ENCODE measurements at regions not wholly inside any gene's neighbourhood (a gene's known extent, or its start where the extent isn't known, plus 50 kb on each side); places are given as distances from the start of the nearest gene placed in this dataset.
"Not testable (repeated sequence)": the region's sequence is repeated elsewhere in the genome, so short reads cannot be mapped to it uniquely, and the experiment has no call there.

DNA sequence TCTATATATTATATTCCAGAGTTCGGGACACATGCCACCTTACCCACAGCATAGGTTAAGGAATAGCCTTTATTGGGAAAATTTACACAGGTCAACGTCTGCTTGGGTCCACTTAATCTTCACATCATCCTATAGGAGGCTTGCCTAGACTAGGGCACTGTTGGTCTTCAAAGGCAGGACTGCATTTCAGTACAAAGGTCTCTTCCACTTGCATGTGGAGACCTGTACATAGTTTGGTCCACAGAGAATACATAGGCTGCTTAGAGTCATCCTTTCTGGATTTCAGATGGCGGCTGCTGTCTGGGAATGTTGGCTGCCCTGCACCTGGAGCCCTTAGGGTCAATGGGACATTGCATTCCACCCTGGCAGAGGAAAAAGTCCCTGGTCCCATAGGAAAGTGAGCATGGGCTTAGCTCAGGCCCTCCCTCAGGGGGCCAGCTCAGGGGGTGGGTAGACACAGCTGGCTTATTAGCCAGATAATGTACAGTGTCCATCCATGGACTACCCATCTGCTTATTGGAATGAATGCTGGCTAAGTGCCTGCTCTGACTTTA lies 75.3 kb upstream of the TGFBR2 start:
- no peak for DNase-seq

DNA sequence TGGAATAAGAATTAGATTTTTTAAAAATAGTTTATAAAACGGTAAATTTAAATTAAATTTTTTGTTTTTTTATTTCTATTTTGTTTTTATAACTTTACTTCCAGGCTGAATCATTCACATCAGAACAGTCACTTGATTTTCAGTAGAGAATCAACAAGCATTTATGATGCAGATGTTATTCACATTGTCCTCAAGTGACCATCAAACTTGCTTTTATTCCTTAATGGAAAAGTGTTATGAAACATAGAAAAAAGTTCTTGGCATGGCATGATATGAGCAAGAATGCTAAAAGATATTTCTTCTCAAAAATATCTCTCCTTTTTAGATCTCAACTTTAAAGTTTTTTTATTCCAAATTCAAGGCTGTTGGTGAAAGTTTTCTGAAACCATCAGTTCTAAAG lies 70.9 kb upstream of the TGFBR2 start:
- no peak for DNase-seq

DNA sequence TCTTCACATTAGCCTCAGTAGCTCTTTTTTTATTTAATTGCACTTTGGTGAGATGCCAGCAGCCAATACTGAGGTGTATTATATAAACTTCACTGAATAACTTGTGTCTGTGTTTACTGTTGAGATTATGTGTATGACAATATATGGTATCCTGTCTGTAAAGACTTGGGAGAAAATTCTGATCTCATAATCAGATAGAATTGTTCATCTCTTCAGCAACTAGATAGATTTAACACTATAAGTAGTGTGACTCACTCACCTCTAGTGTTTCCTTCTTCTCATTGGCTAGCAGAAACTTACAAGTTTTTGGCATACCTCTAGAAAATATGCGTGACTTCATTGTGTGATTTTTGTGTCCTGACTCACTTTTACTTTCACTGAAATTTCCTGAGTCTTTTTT lies 67.6 kb upstream of the TGFBR2 start:
- peak; percentile 90 for DNase-seq

DNA sequence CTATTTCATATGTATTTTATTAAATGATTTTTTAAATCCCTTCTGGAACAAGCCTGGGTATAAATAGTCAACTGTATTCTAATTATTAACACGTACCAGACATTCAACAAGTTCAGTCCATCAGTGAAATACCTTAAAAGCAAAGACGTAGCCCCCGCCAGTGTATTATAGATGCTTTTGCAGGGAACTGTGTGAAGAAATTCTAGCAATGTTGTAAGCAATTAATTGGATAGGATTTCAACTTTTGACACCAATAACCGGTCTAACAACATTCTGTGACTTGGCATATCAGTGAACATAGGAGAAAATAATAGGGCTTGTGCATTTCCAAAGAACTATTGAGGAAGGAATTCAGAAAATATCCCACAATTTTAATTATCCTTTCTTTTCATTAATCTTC lies 67.2 kb upstream of the TGFBR2 start:
- no peak for DNase-seq

DNA sequence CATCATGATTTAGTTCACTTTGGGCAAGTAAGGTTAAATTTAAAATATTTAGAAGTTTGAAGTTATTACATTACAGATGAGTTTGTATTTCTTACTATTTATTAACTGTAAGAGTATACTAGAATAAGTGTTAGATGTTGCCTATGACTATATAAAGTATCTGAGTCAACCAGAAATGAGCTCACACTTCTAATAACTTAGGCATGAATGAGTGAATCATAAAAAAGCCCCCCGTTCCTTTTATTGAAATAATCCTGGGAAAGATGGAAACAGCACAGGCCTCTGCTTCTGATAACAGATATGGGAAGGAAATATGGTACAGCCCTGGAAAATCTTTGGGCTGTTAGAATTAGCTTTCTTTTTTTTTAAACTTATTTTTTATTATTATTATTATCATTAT lies 66.6 kb upstream of the TGFBR2 start:
- peak; percentile 73 for DNase-seq

DNA sequence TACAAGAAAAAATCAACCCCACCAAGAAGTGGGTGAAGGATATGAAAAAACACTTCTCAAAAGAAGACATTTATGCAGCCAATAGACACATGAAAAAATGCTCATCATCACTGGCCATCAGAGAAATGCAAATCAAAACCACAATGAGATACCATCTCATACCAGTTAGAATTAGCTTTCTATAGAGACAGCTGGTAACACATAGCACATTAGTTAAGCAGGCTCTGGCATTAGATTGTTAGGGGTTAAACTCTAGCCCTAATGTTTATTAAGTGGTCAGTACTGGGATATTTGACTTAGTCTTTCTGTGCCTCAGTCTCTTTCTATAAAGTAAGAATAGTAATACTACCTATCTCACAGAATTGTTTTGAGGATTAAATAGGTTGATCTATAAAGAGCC lies 65.2 kb upstream of the TGFBR2 start:
- DNase-seq: not testable (repeated sequence)

DNA sequence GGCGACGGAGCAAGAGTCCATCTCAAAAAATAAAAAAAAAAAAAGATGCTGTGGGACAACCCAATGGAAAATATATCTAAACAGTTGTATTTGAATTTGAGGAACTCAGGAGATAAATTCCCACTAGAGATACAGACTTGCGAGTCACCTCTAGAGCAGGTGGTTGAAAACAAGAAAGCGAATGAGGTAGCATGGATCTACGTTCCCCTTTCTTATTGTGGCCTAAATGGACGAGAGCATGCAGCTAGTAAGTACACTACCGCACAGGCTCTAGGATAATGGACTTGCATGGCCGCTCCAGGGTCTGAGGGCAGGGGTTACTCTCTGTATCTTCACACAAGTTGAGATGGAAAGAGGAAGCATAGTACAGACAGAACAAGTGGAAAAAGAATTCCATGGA lies 63.5 kb upstream of the TGFBR2 start:
- DNase-seq: no peak

DNA sequence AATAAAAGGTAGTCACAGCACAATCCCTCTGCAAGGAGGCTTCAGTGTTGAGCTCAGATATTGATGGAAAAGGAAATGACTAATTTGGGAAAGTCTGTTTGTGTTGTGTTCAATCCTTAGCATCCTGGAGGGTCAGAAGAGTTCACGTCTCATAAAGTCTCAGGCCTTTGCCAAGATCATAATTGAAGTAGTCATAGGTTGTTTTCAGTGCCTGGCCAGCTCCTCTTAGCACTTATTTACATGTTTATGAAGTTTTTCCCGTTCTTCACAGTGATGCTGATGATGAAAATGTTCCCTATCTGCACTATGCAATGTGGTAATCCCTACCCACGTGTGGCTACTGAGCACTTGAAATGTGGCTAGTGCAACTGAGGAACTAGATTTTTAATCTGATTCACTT lies 61.6 kb upstream of the TGFBR2 start:
- DNase-seq: peak; percentile 57

DNA sequence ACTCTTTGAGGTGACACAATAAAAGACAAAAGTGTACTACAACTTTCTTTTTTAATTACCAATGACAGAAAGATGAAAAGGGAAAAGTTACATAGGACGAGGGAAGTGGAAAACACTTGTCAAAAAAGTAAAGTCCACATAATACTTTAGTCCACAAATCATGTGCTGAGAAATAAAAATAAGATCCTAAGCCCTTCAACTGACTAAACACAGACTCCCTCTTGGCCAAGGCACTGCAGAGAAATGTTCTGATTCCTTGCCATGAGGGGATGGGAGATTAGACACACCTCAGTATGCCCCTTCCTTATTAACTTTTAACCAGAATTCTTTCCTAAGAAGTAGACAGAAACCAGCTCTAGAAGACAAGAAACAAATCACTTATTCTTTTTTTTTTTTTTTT lies 59.5 kb upstream of the TGFBR2 start:
- no peak for DNase-seq

DNA sequence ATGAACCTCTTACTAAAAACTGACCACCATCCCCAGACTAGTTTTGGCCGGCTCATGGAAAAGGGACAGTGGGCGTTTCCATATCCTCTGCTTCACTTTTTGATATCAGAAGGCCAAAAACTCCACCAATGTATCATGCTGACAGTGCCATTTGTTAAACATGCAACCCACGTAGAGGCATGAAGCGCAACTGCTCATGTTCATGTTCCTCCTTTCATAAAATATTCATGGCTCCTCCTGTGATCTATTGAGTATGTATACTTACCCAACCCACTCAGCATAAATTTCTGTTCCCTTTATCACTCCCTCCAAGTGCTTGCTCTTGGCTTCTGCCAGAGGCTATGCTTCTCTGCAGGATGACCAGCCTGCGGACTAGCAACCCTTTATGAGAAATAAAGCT lies 58.7 kb upstream of the TGFBR2 start:
- no peak for DNase-seq

DNA sequence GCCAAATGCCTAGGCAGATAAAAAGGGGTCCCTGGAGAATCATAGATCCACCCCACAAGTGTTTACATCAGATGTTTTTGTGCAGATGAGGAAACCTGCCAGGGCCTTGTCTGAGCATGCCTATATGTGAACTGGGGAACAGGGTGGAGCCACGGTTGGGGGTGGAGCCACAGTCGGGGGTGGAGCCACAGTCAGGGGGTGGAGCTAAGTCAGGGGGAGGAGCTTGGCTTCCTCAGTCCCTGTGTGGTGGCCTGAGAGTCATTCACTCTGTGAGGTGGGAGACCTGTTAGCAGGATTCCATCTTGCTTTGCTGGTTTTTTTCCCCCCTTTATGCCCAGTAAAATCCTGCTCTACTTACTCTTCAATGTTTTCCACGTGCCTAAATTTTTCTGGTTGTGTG lies 57.8 kb upstream of the TGFBR2 start:
- no peak for DNase-seq

DNA sequence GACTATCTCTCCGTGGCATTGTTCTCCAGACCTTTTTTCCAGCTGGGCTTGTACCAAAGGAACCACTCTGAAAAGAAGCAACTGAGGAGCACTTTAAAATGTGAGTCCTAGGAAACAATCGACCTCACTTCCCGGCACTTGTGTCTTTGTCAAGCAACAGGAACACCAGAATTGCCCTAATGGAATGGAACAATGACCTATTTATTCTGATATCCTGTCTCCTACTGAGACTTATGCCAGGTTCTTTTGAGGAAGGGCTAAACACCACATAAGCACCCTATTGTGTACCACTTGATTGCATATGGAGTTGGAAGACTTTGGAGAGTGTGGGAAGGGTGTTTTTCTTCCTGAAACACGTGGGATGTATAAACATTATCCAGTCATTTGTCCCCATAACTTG lies 56.8 kb upstream of the TGFBR2 start:
- DNase-seq: no peak

DNA sequence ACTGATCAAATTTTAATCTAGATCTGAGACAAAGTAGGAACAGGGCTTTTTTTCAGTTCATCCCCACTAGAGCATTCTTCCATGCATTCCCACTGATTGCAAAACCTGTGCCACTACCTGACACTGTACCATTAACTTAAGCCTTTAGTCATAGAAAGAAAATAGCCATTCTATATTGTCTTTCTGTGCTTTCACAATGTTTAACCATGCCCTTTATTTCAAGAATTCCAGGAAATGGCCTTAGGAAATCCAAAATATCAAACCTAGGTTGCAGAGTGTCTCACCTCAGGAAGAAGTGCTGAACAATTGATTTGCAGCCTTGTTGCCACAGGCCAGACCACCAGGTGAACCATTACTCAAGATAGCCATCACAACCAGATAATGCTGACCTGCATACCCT lies 56.2 kb upstream of the TGFBR2 start:
- DNase-seq: no peak

DNA sequence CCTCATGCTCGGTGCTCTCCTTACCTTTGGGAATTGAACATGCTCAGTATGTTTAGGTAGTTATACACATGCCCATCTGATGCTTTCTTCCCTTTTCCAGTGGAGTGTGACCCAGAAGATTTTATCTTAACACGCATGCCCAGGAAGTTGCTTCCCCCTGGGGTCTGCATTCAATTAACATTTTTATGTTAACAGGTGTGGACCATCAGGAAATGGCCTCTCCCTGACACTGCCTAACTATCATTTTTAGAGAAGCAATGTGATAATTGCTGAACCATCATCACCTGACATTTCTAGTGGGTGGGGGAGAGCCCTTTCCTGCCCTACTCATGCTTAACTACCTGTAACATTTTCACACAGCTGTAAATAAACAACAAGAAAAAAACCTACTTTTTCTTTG lies 55.1 kb upstream of the TGFBR2 start:
- DNase-seq: no peak

DNA sequence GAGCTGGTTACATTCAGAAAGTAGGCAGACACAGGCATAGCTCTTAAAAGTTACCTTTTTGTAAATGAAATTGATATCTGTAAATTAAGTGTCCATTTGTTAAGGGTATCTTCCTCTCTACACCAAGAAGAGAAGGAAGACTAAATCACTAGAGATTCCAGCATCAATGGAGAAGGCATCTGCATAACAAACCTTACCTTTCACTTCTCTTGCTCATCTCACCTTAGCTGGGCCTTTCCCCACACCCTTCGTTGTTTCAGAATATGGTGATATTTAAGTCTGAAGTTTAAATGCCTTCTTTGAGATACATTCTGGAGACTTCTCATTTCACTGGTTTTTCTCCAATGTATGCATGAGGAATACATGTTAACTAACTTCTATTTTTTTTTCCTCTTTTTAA lies 54.5 kb upstream of the TGFBR2 start:
- no peak for DNase-seq

DNA sequence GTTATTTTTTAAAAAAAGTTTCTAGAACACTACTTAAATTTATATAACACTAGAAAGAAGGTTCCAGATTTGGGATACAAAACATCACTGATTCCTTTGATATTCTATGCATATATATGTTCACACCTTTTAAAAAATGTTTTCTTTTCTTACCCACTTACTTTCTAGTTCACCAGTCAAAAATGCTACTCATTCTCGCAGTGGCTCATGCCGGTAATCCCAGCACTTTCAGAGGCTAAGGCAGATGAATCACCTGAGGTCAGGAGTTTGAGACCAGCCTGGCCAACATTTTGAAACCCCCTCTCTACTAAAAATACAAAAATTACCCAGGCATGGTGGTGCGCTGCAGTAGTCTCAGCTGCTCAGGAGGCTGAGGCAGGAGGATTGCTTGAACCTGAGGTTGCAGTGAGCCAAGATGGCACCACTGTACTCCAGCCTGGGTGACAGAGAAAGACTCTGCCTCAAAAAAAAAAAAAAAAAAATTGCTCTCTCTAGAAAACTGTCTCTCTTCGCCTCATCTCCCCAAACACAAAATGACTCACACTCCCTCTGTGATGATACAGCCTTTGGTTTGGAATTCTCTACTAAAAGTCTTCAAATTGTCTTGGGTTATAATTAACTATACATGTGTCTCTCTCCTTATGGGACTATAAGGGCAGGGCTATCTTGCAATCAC lies 52.6 kb upstream of the TGFBR2 start:
- peak; percentile 61 for DNase-seq

DNA sequence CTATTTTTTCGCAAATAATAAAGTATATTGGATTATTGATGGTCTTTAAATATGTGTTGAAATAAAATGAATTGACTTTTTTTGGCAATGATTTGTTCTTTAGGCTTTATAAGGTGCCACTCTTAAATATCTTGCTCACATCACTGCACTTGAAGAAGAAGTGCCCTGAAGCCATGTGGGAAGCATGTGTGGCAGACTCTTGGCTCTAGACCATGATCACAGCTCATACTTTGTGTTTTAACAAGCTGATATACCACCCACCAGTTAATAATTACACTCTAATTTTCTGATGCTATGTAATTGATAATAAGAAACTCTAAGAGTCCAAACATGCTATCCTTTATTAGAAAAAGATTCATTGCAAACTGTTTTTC lies 52.1 kb upstream of the TGFBR2 start:
- no peak for DNase-seq

DNA sequence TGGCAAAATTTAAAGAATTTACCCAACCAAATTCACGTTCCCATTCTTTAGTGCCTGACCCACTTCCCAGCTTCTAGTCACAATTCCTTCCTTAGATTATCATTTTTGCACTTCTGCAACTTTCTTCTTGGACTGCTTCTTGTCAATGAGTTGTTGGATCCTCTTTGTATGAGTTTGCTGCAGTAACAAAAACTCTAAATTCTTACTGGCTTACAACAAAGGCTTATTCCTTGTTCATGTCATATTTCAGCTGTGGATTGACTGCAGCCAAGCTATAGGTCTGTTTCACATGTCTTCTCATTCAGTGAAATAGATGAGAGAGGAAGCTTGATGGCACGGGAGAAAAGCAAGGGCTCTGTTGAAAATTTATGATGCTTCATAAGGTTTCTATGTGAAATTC lies 50.4 kb upstream of the TGFBR2 start:
- no peak for DNase-seq
